Right lobe of liver (tissue), 4 donors: ENCODE measurements at regions not wholly inside any gene's neighbourhood (a gene's known extent, or its start where the extent isn't known, plus 50 kb on each side); places are given as distances from the start of the nearest gene placed in this dataset.

Experiments
- CTCF ChIP-seq, 4 donors: fragments of 200-600 bp in 3 of 4; fragments of 450-650 bp in 1 of 4; IDR thresholded peaks; one replicate each; pipeline versions ENCODE4 v1.5.1 to v1.8.0; 2016 to 2022; ENCODE audit warnings: antibody characterized with exemption in 4 of 4, mild to moderate bottlenecking in 2 of 4
- POLR2A ChIP-seq: fragments of 450-650 bp; IDR thresholded peaks from one replicate; pipeline ENCODE4 v1.6.1; 2017; ENCODE audit warnings: antibody characterized with exemption, mild to moderate bottlenecking
- donor health status: DM: no; HTN: no; CAD: no.
- donor health status: DM: no; HTN: no; CAD: no.
- donor health status: DM: no; HTN: yes; CAD: no.

GRCh38 chr11:127451861-127452260 lies 451.3 kb upstream of the KIRREL3 start:
- TF ChIP-seq CTCF (IDR thresholded peaks at IDR 0.05) (no peak), POLR2A (no peak)
